ENCODE measurements at regions not wholly inside any gene's neighbourhood (a gene's known extent, or its start where the extent isn't known, plus 50 kb on each side); places are given as distances from the start of the nearest gene placed in this dataset.

GRCh38 chr10:3293581-3294431 is 121.2 kb upstream of the PITRM1 start:
- no peak overlapping the region for H3K27ac ChIP-seq
- DNase-seq = no peak
- TF ChIP-seq CTCF (IDR thresholded peaks at IDR 0.05; ENCODE audit: low read depth, low read length) = no peak
- no peaks in the 10 kb centered on the region for H3K27me3 ChIP-seq (ENCODE audit: insufficient read depth, low read depth, severe bottlenecking)
- no peak overlapping the region for H3K4me3 ChIP-seq (ENCODE audit: low read depth, low read length)
- no peaks in the 10 kb centered on the region for H3K36me3 ChIP-seq
- no peaks in the 10 kb centered on the region for H3K9me3 ChIP-seq (ENCODE audit: severe bottlenecking)

- Histone ChIP-seq H3K4me3 (ENCODE audit: low read depth, low read length) (no peak overlapping the region), H3K27me3 (ENCODE audit: insufficient read depth, low read depth, severe bottlenecking) (no peaks in the 10 kb centered on the region), H3K9me3 (ENCODE audit: severe bottlenecking) (no peaks in the 10 kb centered on the region), H3K27ac (no peak overlapping the region), H3K36me3 (no peaks in the 10 kb centered on the region)
- no peak for TF ChIP-seq CTCF (IDR thresholded peaks at IDR 0.05; ENCODE audit: low read depth, low read length)
- DNase-seq = no peak
Observed at GRCh38 chr10:3292636-3293035, 120.1 kb upstream of the PITRM1 start.

- Histone ChIP-seq H3K27me3 (ENCODE audit: insufficient read depth, low read depth, severe bottlenecking) (no peaks in the 10 kb centered on the region), H3K9me3 (ENCODE audit: severe bottlenecking) (no peaks in the 10 kb centered on the region), H3K4me3 (ENCODE audit: low read depth, low read length) (no peak overlapping the region), H3K27ac (no peak overlapping the region), H3K36me3 (no peaks in the 10 kb centered on the region)
- TF ChIP-seq CTCF (IDR thresholded peaks at IDR 0.05; ENCODE audit: low read depth, low read length) = no peak
- DNase-seq = no peak
Observed at GRCh38 chr10:3290550-3290949, 118.0 kb upstream of the PITRM1 start.

GRCh38 chr10:3287572-3288445 is 115.2 kb upstream of the PITRM1 start:
- H3K36me3 ChIP-seq = no peaks in the 10 kb centered on the region
- no peaks in the 10 kb centered on the region for H3K27me3 ChIP-seq (ENCODE audit: insufficient read depth, low read depth, severe bottlenecking)
- DNase-seq = no peak
- TF ChIP-seq CTCF (IDR thresholded peaks at IDR 0.05; ENCODE audit: low read depth, low read length) = no peak
- H3K27ac ChIP-seq = no peak overlapping the region
- no peak overlapping the region for H3K4me3 ChIP-seq (ENCODE audit: low read depth, low read length)
- H3K9me3 ChIP-seq (ENCODE audit: severe bottlenecking) = no peaks in the 10 kb centered on the region

GRCh38 chr10:3282674-3283017 is 110.1 kb upstream of the PITRM1 start:
- Histone ChIP-seq H3K36me3 (no peaks in the 10 kb centered on the region), H3K27ac (no peak overlapping the region), H3K9me3 (ENCODE audit: severe bottlenecking) (no peaks in the 10 kb centered on the region), H3K27me3 (ENCODE audit: insufficient read depth, low read depth, severe bottlenecking) (no peaks in the 10 kb centered on the region), H3K4me3 (ENCODE audit: low read depth, low read length) (no peak overlapping the region)
- no peak for DNase-seq
- TF ChIP-seq CTCF (IDR thresholded peaks at IDR 0.05; ENCODE audit: low read depth, low read length) = no peak

All from WERI-Rb-1 (cell line).